Keratinocyte (primary cell): ENCODE measurements at regions not wholly inside any gene's neighbourhood (a gene's known extent, or its start where the extent isn't known, plus 50 kb on each side); places are given as distances from the start of the nearest gene placed in this dataset.

Experiments
- DNase-seq: peaks from one replicate; pipeline ENCODE4 v3.0.0-alpha.2; 2011; ENCODE audit warnings: low read depth, missing footprints, low spot score
- FAIRE-seq: peaks from 2 replicates; lab custom pipeline; 2011; peaks lifted over from hg19 to GRCh38; lab: Jason Lieb, UNC
- H2AFZ ChIP-seq: 2 replicates; pipeline ENCODE4 v1.6.0; 2012; ENCODE audit warnings: low read length, control low read depth, inconsistent platforms; ENCODE audit not compliant: control insufficient read depth
- H3K27ac ChIP-seq: 2 replicates; pipeline ENCODE4 v1.5.1; 2011; ENCODE audit warnings: low read length; ENCODE audit not compliant: control insufficient read depth, insufficient read depth
- H3K27me3 ChIP-seq: 3 replicates; pipeline ENCODE4 v1.6.0; 2011; ENCODE audit warnings: low read length; ENCODE audit not compliant: control insufficient read depth, insufficient read depth; ENCODE audit errors: extremely low read depth
- H3K36me3 ChIP-seq, 2 experiments: 2 replicates in 1 of 2; 3 replicates in 1 of 2; pipeline ENCODE4 v1.5.1; 2011; ENCODE audit warnings: low read length in 2 of 2, mild to moderate bottlenecking in 1 of 2; ENCODE audit not compliant: control insufficient read depth in 2 of 2, insufficient read depth in 2 of 2; ENCODE audit errors: extremely low read depth in 1 of 2
- H3K4me1 ChIP-seq: 3 replicates; pipeline ENCODE4 v1.5.1; 2011; ENCODE audit warnings: low read length; ENCODE audit not compliant: control insufficient read depth, insufficient read depth; ENCODE audit errors: extremely low read depth
- H3K4me2 ChIP-seq: 3 replicates; pipeline ENCODE4 v1.6.0; 2011; ENCODE audit warnings: low read depth, low read length; ENCODE audit not compliant: control insufficient read depth, insufficient read depth; ENCODE audit errors: extremely low read depth
- H3K4me3 ChIP-seq, 3 experiments: fragments of 200-600 bp in 1 of 3; sonication (generic) in 1 of 3; 2 replicates in 2 of 3; 3 replicates in 1 of 3; pipeline ENCODE4 v1.5.1; 2011 to 2016; ENCODE audit warnings: low read length in 3 of 3, mild to moderate bottlenecking in 3 of 3, control low read depth in 2 of 3, inconsistent platforms in 1 of 3, low read depth in 1 of 3, mixed read lengths in 1 of 3, mixed run types in 1 of 3, moderate library complexity in 1 of 3; ENCODE audit not compliant: control insufficient read depth in 2 of 3, insufficient read depth in 2 of 3; ENCODE audit errors: extremely low read depth in 1 of 3
- H3K79me2 ChIP-seq: 2 replicates; pipeline ENCODE4 v1.6.0; 2012; ENCODE audit warnings: low read length; ENCODE audit not compliant: control insufficient read depth, insufficient read depth
- H3K9ac ChIP-seq: 3 replicates; pipeline ENCODE4 v1.6.0; 2011; ENCODE audit warnings: low read length; ENCODE audit not compliant: control insufficient read depth, insufficient read depth; ENCODE audit errors: extremely low read depth
- H3K9me1 ChIP-seq: 3 replicates; pipeline ENCODE4 v1.6.0; 2011; ENCODE audit warnings: low read length; ENCODE audit not compliant: control insufficient read depth, insufficient read depth; ENCODE audit errors: extremely low read depth
- H3K9me3 ChIP-seq: 2 replicates; pipeline ENCODE4 v1.5.1; 2012; ENCODE audit warnings: low read depth, low read length; ENCODE audit not compliant: control insufficient read depth
- H4K20me1 ChIP-seq: 3 replicates; pipeline ENCODE4 v1.6.0; 2011; ENCODE audit warnings: low read length; ENCODE audit not compliant: control insufficient read depth, insufficient read depth; ENCODE audit errors: extremely low read depth
- CTCF ChIP-seq, 3 experiments: IDR thresholded peaks in 1 of 3; conservative IDR thresholded peaks in 1 of 3; optimal IDR thresholded peaks in 1 of 3; 2 replicates in 2 of 3; 3 replicates in 1 of 3; pipeline versions ENCODE3 to v1.5.1; 2011; ENCODE audit warnings: low read length in 3 of 3, mild to moderate bottlenecking in 3 of 3, moderate library complexity in 2 of 3, control low read depth in 1 of 3, inconsistent platforms in 1 of 3; ENCODE audit not compliant: insufficient read depth in 2 of 3; ENCODE audit errors: extremely low read depth in 1 of 3
- EZH2 ChIP-seq: IDR thresholded peaks from one replicate; pipeline ENCODE4 v1.6.1; 2012; ENCODE audit warnings: inconsistent platforms, mild to moderate bottlenecking, low read length, moderate library complexity
- dilution Hi-C: fragments of 300-500 bp; cut with MboI; formaldehyde crosslinking; loops from one replicate; pipeline ENCODE4 v1.7.0; 2020; ENCODE audit warnings: low sequenced_read_pairs; ENCODE audit not compliant: extremely low pct_ligation_motif_present

GRCh38 chr10:129391464-129391863, 75.6 kb upstream of the MGMT start:
- Histone ChIP-seq H3K79me2 (no peaks in the 10 kb centered on the region), H2AFZ (no peak overlapping the region), H3K4me3 (no peak overlapping the region), H3K4me1 (no peaks in the 10 kb centered on the region), H3K9me1 (no peaks in the 10 kb centered on the region), H3K27me3 (no peaks in the 10 kb centered on the region), H3K27ac (no peak overlapping the region), H4K20me1 (no peaks in the 10 kb centered on the region), H3K4me2 (no peak overlapping the region), H3K9ac (no peak overlapping the region), H3K36me3 (no peaks in the 10 kb centered on the region), H3K9me3 (no peaks in the 10 kb centered on the region)
- TF ChIP-seq EZH2, result no peak
- no peak for TF ChIP-seq CTCF (optimal IDR thresholded peaks at IDR 0.05 in 1 of 3, IDR thresholded peaks at IDR 0.05 in 1 of 3, conservative IDR thresholded peaks at IDR 0.05 in 1 of 3; ENCODE audit: extremely low read depth in 1 of 3, insufficient read depth in 2 of 3, low read length in 3 of 3)
- dilution Hi-C loops, result no loop called here
- no peak for DNase-seq
- no peak for FAIRE-seq

GRCh38 chr10:129392855-129393254, 74.2 kb upstream of the MGMT start:
- no peaks in the 10 kb centered on the region for H3K36me3 ChIP-seq
- no peak for DNase-seq
- dilution Hi-C loops, result no loop called here
- H3K4me1 ChIP-seq, result no peaks in the 10 kb centered on the region
- no peaks in the 10 kb centered on the region for H4K20me1 ChIP-seq
- H3K4me2 ChIP-seq, result no peak overlapping the region
- H3K9ac ChIP-seq, result no peak overlapping the region
- no peak overlapping the region for H3K4me3 ChIP-seq
- no peak overlapping the region for H3K27ac ChIP-seq
- no peaks in the 10 kb centered on the region for H3K79me2 ChIP-seq
- no peaks in the 10 kb centered on the region for H3K27me3 ChIP-seq
- TF ChIP-seq EZH2 (no peak), CTCF (optimal IDR thresholded peaks at IDR 0.05 in 1 of 3, IDR thresholded peaks at IDR 0.05 in 1 of 3, conservative IDR thresholded peaks at IDR 0.05 in 1 of 3; ENCODE audit: extremely low read depth in 1 of 3, insufficient read depth in 2 of 3, low read length in 3 of 3) (no peak)
- no peak overlapping the region for H2AFZ ChIP-seq
- FAIRE-seq, result no peak
- H3K9me3 ChIP-seq, result no peaks in the 10 kb centered on the region
- no peaks in the 10 kb centered on the region for H3K9me1 ChIP-seq
